MG63 (cell line): ENCODE measurements at regions not wholly inside any gene's neighbourhood (a gene's known extent, or its start where the extent isn't known, plus 50 kb on each side); places are given as distances from the start of the nearest gene placed in this dataset.

Experiments used
- DNase-seq: peaks from one replicate; pipeline ENCODE4 v3.0.0-alpha.2; 2020
- H3K27me3 ChIP-seq: fragments of 250-450 bp; sonication (Bioruptor Pico); 2 replicates; pipeline ENCODE4 v1.5.1; 2020; ENCODE audit warnings: mild to moderate bottlenecking, moderate library complexity
- H3K36me3 ChIP-seq: fragments of 250-450 bp; sonication (Bioruptor Pico); 2 replicates; pipeline ENCODE4 v1.5.1; 2020; ENCODE audit warnings: mild to moderate bottlenecking, moderate library complexity
- H3K4me3 ChIP-seq: fragments of 250-450 bp; sonication (Bioruptor Pico); 2 replicates; pipeline ENCODE4 v1.5.1; 2020; ENCODE audit warnings: mild to moderate bottlenecking, moderate library complexity
- H3K9me3 ChIP-seq: fragments of 250-450 bp; sonication (Bioruptor Pico); 2 replicates; pipeline ENCODE4 v1.5.1; 2020; ENCODE audit warnings: mild to moderate bottlenecking, moderate library complexity

DNA sequence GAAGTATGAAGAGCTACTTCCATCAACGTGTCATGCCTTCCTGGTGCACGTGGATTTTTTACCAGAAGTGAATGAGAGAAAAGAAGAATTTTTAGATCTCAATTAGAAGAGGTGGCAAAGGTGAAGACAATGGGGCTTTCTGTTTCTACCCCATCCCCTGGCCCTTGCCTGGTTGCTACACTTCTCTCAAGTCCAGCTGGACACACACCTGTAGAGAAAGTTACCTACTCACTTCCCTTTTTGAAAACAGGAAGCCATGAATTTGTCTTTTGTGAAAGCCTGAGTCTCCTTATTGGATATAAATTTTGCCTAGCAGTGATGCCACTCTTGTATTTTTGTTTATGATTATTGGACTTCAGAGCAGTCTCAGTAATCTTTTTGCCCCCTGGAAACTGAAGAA lies 142.9 kb upstream of the AKR1E2 start:
- H3K4me3 ChIP-seq = no peak overlapping the region
- no peaks in the 10 kb centered on the region for H3K27me3 ChIP-seq
- H3K9me3 ChIP-seq = no peaks in the 10 kb centered on the region; the same call in 1 of the 2 replicates
- no peaks in the 10 kb centered on the region for H3K36me3 ChIP-seq
- no peak for DNase-seq

DNA sequence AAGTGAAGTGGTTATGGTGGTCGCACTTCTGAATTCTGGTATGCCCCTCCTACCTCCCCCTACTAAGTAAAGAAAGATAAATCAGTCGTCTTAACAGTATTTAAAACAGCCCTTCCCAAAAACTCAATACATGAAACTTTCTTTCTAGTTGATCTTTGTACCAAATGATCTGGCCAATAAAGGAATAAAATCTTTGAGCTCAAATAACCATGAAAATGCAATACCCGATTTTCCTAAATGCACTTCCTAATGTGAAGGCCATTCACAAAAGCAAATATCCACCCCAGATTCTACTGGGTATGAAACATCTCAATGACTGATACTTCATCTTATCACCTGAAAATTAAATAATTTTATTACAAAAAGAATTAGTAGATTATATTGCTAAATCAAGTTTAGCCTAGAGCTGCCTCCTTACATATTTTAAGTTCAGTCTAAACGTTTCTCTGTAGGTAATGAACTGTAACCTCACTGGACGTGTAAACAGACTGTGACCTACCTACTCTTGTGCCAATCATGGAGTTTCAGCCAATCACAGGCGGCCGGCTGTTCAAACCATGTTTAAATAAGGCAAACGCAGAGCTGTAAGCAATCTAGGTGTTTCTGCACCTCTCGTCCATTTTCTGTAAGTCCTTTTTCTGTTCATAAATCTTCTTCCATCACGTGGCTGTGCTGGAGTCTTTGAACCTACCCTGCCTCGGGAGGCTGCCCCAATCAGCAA lies 146.9 kb upstream of the AKR1E2 start:
- no peak for DNase-seq
- no peak overlapping the region for H3K4me3 ChIP-seq
- no peaks in the 10 kb centered on the region for H3K36me3 ChIP-seq
- H3K9me3 ChIP-seq = no peaks in the 10 kb centered on the region; the same call in 1 of the 2 replicates
- H3K27me3 ChIP-seq = no peaks in the 10 kb centered on the region

DNA sequence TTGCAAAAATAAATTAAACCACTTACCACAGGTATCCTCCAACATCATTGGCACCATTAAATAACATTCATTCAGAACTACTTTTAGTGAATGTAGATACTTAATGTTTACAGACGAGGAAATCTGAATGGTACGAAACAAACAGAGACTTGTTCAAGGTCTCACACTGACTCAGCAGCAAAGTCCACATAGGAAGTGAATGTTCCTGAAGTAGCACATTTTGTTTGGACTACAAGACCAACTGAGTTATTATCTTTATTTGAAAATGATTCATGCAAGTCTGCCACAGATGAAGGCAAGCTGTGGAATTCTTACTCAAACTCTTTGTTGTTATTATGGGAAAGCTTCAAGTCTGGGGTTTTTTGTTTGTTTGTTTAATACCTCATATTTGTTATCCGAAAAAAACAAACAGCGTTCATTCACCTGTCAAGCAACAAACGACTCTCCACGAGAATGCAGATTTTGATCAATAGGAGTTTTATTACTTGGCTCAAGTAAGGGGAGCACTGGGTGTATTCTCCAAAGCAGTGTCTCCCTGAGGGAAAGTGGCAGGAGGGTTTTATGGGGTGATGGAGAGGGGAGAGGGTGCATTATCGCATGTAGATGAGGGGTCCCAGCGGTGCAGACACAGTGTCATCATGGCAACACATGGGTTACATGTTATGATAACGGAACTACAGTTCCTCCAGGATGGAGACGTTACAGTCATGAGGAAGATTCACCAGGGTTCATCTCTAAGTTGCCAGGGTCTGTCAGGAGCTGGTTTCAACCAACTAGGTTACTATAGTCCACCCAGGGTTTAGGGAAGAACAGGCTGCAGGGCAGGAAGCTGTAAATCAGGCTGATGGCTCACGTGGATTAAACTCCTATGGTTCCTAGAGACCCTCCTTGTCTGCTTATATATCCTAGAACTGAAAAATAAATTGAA lies 147.7 kb upstream of the AKR1E2 start:
- DNase-seq = peak; percentile 41
- Histone ChIP-seq H3K27me3 (no peaks in the 10 kb centered on the region), H3K9me3 (no peaks in the 10 kb centered on the region; the same call in 1 of the 2 replicates), H3K4me3 (peak overlapping the region; percentile 5), H3K36me3 (no peaks in the 10 kb centered on the region)

DNA sequence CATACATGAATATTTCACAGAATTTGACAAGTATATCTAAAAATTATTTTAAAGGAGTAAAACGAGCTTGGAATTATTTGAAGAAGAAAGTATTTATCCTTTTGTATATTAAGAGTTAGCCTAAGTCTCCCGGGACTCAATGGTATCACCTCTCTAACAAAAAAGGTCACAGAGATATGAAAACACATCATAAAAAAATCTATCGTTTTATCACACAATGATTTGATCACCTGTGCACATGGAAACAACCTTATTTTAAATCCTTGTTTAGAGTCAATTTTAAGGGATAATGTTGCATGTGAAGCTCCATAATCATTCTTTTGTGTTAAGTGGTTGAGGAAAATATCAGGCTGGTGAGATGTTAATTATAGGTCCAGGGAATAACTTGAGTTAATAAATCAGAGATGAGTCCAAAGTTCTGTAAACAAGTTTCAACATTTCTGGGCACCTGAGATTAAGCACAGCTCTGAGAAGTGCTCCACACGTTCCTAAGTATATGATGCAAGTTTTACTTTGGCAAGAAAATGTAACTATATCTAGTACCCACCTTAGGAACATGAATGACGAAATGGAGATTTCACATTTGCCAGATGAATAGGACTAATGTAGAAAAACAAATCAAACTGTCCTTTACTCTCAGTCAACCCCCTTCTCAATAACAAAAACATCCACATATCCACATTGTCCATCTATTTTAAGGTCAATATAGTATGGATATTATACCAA lies 148.5 kb upstream of the AKR1E2 start:
- Histone ChIP-seq H3K36me3 (no peaks in the 10 kb centered on the region), H3K9me3 (no peaks in the 10 kb centered on the region; the same call in 1 of the 2 replicates), H3K4me3 (peak overlapping the region; percentile 5), H3K27me3 (no peaks in the 10 kb centered on the region)
- DNase-seq = no peak

DNA sequence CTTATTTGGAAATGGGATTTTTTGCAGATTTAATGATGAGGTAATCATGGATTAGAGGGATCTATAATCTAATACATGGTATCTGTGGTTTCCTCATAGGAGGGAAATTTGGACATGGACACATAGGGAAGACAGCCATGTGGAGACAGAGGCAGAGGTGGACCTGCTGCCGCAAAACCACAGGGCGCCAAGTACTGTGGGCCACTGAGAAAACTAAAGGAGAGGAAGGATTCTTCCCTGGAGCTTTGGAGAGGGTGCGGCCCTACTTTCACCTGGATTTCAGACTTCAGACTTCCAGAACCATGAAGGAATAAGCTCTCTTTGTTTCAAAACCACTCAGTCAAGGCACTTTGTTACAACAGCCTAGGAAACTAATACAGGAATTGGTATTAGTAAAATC lies 149.4 kb upstream of the AKR1E2 start:
- Histone ChIP-seq H3K9me3 (no peaks in the 10 kb centered on the region; the same call in 1 of the 2 replicates), H3K4me3 (no peak overlapping the region), H3K36me3 (no peaks in the 10 kb centered on the region), H3K27me3 (no peaks in the 10 kb centered on the region)
- no peak for DNase-seq

DNA sequence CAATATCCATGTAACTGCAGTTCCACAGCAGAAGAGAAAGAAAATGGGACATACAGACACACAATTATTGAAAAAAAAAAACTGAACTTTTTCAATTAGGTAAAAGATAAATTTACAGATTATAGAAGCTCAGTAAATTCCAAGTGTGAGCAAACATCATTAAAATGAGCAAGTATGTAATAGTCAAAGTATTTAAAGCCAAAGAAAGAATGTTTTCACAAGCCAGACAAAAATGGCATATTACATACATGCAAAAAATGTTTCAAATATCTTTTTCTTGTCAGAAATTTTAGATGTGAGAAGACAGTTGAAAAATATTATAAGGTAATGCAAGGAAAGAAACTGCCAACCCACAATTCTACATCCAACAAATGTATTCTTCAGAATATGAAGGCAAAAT lies 150.2 kb upstream of the AKR1E2 start:
- Histone ChIP-seq H3K27me3 (no peaks in the 10 kb centered on the region), H3K9me3 (no peaks in the 10 kb centered on the region; the same call in 1 of the 2 replicates), H3K4me3 (no peak overlapping the region), H3K36me3 (no peaks in the 10 kb centered on the region)
- no peak for DNase-seq

- peaks cover 9% of the 10 kb centered on the region for H3K9me3 ChIP-seq
- no peak for DNase-seq
- H3K36me3 ChIP-seq = peaks cover 14% of the 10 kb centered on the region
- no peak overlapping the region for H3K4me3 ChIP-seq
- H3K27me3 ChIP-seq = no peaks in the 10 kb centered on the region
These were observed 152.5 kb upstream of the AKR1E2 start for GRCh38 chr10:4673279-4674040.

DNA sequence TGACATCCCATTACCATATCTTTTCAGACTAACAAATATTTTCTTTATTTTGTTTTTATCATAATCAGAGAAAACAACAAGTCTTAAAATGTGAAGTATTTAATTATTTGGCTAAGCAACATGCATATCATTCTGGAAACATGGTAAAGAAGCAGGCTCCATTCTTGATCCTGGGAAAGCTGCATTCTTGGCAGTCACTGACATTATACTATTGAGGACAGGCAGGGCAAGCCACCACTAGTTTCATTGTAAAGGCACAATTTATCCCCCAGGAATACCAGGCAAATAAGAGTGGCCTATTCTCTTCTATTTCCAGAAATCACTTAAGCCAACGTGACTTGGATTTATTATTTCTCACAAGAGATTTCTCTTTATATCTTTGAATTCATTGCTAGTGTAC lies 153.8 kb upstream of the AKR1E2 start:
- H3K9me3 ChIP-seq = peaks cover 20% of the 10 kb centered on the region
- H3K4me3 ChIP-seq = peak overlapping the region; percentile 13; the same call in 1 of the 2 replicates
- H3K36me3 ChIP-seq = peaks cover 20% of the 10 kb centered on the region
- H3K27me3 ChIP-seq = no peaks in the 10 kb centered on the region
- DNase-seq = no peak

- Histone ChIP-seq H3K36me3 (peaks cover 26% of the 10 kb centered on the region), H3K9me3 (peaks cover 26% of the 10 kb centered on the region), H3K4me3 (peak overlapping the region; percentile 13), H3K27me3 (no peaks in the 10 kb centered on the region)
- peak; percentile 86 for DNase-seq
These were observed 154.4 kb upstream of the AKR1E2 start for GRCh38 chr10:4671451-4672145.

- Histone ChIP-seq H3K27me3 (no peaks in the 10 kb centered on the region), H3K4me3 (no peak overlapping the region), H3K9me3 (peaks cover 26% of the 10 kb centered on the region), H3K36me3 (peaks cover 31% of the 10 kb centered on the region)
- DNase-seq = peak; percentile 28
These were observed 155.3 kb upstream of the AKR1E2 start for GRCh38 chr10:4670737-4671136.

DNA sequence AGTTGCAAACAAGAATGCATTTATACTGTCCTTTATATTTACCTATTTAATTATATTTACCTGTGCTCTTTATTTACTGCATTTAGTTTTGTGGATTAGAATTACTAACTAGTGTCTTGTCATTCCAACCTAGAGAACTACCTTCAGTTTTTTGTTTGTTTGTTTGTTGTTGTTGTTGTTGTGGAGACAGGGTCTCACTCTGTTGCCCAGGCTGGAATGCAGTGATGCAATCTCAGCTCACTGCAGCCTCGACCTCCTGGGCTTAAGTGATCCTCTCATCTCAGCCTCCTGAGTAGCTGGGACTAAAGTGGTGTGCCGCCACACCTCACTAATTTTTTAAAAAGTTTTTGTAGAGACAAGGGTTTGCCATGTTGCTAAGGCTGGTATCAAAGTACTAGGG lies 156.4 kb upstream of the AKR1E2 start:
- Histone ChIP-seq H3K36me3 (peaks cover 31% of the 10 kb centered on the region), H3K9me3 (peaks cover 26% of the 10 kb centered on the region), H3K27me3 (no peaks in the 10 kb centered on the region), H3K4me3 (no peak overlapping the region)
- DNase-seq = no peak

DNA sequence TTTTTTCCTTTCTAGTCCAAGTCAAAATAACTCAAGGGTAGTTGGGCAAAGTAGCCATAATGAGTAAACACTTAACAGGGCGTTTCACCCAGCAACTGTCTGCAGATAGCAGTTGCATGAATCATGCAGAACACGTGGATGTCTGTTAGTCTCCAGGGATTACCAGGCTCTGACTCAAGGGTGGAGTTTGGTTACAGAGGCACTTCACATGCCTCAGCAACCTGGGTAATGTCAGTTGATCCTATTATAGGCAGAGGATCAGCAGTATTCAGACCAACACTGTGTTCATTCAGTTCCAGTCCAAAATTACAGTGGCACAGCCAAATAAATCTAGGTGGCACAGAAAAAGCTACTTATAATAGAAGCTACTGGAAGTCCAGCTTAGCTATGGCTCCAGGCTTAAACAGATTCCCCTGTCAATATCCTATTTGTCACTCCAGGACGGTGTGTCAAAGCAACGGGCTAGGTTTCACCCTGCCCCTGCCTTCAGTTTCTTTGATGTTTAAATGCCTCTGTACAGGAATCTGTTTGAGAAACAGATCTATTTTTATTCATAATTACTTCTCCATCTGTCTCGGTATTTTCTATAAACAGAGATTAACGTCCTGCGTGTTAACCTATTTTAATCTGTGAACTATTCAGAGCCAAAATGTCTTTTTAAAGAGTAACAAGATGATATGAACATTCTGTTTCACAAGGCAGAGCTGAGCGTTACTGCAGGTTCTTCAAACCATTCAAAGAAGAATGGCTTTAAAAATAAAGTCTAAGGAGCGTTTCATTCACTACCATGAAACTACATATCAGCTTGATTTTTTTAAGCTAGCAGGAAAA lies 162.6 kb upstream of the AKR1E2 start:
- Histone ChIP-seq H3K4me3 (no peak overlapping the region), H3K9me3 (peaks cover 16% of the 10 kb centered on the region), H3K36me3 (peaks cover 16% of the 10 kb centered on the region), H3K27me3 (no peaks in the 10 kb centered on the region)
- peak; percentile 91 for DNase-seq

- peaks cover 11% of the 10 kb centered on the region for H3K9me3 ChIP-seq
- H3K27me3 ChIP-seq = no peaks in the 10 kb centered on the region
- H3K4me3 ChIP-seq = peak overlapping the region; percentile 6
- DNase-seq = peak; percentile 79
- peaks cover 13% of the 10 kb centered on the region for H3K36me3 ChIP-seq
These were observed 163.3 kb upstream of the AKR1E2 start for GRCh38 chr10:4662576-4663161.

GRCh38 chr10:4661511-4662255 lies 164.3 kb upstream of the AKR1E2 start:
- DNase-seq = no peak
- H3K9me3 ChIP-seq = peaks cover under 1% of the 10 kb centered on the region; the same call in 1 of the 2 replicates
- peaks cover 5% of the 10 kb centered on the region for H3K36me3 ChIP-seq
- no peak overlapping the region for H3K4me3 ChIP-seq
- H3K27me3 ChIP-seq = no peaks in the 10 kb centered on the region
